HTR-8/SVneo (cell line): ENCODE measurements at regions not wholly inside any gene's neighbourhood (a gene's known extent, or its start where the extent isn't known, plus 50 kb on each side); places are given as distances from the start of the nearest gene placed in this dataset.
"Not testable (repeated sequence)": the region's sequence is repeated elsewhere in the genome, so short reads cannot be mapped to it uniquely, and the experiment has no call there.

ENCODE experiments used
- DNase-seq: peaks from one replicate; pipeline ENCODE4 v3.0.0; 2011; ENCODE audit warnings: low spot score, mixed read lengths; ENCODE audit not compliant: insufficient read length
- FAIRE-seq: peaks from 2 replicates; lab custom pipeline; 2011; peaks lifted over from hg19 to GRCh38; lab: Jason Lieb, UNC

DNA sequence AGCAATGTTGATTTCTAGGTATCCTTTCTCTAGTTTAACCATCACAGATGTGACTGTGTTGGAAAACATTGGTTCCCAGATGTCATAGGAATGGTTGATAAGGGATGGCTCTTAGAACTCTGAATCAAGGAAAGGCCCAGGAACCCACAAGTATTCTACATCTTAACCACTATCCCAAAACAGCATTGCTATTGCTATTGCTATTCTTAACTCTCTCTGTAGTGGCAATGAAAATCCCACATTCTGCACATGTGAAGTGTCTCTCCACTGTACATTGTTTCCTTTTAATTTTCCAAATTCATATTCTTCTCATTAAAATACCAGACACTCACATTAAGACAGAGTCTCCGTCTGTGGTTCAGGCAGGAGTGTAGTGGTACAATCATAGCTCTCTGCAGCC is 420.4 kb upstream of the RUNX1 start:
- DNase-seq = no peak
- FAIRE-seq = no peak

DNA sequence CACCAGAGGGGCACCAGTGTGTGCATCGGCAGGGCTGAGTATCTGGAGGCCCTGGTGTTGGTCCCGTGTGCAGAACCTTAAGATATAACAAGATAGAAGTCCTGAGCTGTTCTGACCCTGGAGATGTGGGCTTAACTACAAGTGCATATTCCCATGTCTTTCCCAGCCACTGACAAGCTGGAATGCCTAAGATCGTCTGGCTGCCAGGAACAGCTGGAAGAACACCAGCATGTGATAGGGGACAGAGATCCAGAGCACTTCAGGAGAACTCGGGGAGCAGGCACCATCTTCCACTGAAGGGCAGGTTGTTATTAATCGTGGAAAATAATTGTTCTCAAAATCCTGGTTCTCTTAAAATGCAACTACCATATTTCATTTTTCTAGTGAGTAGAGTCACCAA is 419.9 kb upstream of the RUNX1 start:
- FAIRE-seq = no peak
- DNase-seq = no peak

DNA sequence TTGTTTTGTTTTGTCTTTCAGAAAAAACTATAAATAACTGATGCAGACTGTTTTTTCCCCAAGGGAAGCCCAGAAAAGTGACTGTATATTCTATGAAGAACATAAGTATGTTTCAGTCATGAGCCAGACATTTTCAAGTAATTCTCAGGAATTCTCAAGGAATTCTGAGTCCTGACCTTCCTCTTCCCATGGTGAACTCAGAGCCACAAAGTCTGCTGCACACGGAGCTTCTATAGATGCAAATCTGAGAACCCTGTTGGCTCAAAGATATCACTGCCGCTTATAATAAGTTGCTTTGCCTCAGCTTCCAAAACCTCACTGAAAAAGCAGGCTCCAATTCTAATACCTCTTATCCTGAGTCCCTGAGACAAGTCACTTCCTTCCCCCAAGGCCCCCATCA is 418.5 kb upstream of the RUNX1 start:
- DNase-seq = no peak
- FAIRE-seq = no peak

DNA sequence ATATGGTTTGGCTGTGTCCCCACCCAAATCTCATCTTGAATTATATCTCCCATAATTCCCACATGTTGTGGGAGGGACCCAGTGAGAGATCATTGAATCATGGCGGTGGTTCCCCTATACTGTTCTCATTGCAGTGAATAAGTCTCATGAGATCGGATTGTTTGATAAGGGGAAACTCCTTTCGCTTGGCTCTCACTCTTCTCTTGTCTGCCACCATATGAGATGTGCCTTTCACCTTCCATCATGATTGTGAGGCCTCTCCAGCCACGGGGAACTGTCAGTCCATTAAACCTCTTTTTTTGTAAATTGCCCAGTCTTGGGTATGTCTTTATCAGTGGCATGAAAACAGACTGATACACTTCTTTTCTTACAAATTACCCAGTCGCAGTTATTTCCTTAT is 417.6 kb upstream of the RUNX1 start:
- not testable (repeated sequence) for FAIRE-seq, DNase-seq

DNA sequence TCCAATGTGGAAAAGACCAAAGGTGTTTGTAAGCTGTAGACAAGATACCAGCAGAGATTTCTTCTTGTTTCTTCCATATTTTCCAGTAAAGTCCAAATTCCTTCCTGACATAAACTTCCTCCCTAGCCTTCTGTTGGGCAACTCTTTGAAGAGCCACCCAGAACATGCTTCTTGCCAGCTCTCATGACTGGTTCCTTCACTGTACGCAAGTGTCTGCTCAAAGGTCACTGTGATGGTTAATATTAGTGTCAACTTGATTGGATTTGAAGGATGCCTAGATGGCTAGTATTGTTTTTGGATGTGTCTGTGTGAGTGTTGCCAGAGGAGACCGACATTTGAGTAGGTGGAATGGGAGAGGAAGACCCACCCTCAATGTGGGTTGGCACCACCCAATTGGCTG is 416.6 kb upstream of the RUNX1 start:
- no peak for FAIRE-seq
- DNase-seq = no peak

DNA sequence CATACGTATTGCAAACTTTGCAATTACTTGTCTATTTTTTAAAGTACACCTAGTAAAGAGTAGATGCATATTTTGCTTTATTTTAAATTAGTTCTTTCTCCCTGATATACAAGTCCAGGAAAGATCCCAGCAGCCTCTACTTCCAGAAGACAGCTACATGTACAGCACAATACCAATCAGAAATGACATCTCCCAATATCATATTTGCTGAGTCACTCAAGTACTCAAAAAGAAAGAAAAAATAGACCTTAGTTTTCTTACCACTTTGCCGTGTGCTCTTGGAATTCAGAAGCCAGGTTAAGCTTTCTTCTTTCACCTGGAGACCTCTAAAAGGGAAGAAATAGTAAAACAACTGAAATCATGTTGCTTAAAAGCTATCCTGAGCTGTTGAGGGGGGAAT is 412.6 kb upstream of the RUNX1 start:
- FAIRE-seq (no peak), DNase-seq (no peak)

DNA sequence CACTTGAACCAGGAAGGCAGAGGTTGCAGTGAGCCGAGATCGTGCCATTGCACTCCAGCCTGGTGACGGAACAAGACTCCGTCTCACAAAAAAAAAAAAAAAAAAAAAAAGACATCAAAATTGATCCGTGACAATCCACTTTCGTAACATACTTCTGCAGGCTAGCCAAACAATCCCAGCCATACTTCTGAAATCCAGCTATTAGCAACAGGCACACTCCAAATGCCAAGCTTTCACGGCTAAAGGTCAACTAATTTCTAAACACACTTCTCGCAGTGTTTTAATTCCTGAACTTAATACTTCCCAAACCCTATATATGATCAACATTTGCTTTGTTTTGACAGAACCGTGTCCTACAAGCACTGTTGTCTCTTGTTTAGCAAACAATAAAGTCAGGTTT is 411.3 kb upstream of the RUNX1 start:
- DNase-seq (no peak), FAIRE-seq (no peak)

DNA sequence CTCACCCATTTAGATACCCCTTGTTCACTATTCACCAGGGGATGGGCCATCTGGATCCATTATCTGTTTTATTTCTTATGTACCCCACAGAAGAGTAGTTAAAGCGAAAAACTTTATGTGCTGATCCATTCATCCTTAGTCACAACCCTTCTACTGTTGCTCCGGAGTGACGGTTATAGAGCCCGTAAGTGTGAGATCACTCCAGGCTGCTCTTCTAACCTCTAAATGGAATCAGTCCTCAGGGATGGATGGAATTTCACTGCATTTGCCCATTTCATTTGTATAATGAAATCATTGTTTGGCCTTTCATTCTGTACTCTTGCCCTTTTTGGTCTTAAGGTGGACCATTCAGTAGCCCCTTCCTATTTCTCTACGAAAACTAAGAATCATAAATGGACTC is 409.3 kb upstream of the RUNX1 start:
- FAIRE-seq (no peak), DNase-seq (no peak)

DNA sequence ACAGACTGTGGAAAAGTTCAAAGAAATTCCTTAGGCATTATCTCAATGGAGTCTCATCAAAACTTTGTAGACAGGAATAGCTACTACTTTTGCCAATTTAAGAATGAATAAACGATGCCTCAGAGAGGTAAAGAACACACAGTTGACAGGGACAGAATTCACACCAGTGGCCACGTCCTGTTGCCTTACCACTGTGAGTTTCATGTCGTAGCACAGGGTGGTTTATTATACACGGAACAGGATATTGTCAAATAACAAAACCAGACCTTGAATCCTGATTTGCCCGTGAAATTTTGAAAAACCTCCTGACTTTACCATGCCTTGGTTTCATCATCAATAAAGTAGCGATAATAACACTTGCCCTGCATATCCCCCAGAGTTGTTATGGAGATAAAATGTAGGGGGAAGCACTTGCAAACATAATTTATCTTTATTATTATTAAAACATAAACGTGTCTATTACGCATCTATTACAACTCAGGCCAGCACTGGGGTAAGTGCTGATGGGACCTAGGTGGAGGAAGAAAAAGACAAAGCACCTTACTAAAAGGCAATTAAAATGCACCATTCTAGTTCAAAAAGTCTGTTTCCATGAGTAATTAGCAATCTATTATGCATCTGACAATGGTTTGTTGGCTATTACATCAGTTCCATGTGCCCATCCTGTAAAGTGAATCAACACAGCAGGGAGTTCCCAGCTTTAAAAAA is 408.1 kb upstream of the RUNX1 start:
- FAIRE-seq (no peak), DNase-seq (no peak)

DNA sequence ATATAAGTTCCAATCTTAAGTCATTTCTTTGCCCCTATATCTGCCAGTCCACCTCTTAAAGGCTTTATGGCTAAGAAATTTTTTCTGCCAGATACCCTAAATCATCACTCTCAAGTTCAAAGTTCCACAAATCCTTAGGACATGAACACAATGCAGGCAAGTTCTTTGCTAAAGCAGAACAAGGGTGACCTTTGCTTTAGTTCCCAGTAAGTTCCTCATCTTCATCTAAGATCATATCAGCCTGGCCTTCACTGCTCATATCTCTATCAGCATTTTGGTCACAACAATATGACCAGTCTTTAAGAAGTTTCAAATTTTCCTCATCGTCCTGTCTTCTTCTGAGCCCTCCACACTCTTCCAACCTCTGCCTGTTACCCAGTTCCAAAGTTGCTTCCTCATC is 402.2 kb upstream of the RUNX1 start:
- DNase-seq = no peak
- no peak for FAIRE-seq

DNA sequence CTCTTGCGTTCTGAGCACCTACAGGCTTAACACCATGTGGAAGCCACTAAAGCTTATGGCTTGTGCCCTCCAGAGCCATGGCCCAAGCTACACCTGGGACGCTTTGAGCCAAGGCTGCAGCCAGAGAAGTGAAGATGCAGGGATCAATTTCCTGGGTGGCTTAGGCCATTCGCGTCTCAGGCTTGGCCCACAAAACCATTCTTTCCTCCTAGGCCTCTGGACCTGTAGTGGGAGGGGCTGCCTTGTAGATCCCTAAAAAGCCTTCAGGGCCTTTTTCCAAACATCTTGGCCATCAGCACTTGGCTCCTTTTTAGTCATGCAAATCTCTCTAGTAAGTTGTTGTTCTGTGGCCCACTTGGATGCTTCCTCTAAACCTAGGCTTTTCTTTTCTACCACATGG is 401.7 kb upstream of the RUNX1 start:
- FAIRE-seq = no peak

DNA sequence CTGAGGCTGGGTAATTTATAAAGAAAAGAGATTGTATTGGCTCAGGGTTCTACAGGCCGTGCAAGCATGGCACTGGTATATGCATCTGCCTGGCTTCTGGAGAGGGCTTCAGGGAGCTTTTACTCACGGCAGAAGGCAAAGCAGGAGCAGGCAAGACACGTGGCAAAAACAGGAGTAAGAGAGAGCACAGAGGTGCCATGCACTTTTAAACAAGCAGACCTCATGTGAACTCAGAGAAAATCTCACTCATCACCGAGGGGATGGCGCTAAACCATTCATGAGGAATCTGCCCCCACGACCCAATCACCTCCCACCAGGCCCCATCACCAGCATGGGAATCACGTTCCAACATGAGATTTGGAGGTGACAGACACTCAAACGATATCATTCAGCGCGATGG is 400.7 kb upstream of the RUNX1 start:
- no peak for FAIRE-seq
- DNase-seq = no peak

More for the DNA sequence above, 401.7 kb upstream of the RUNX1 start:
- no peak for DNase-seq

DNA sequence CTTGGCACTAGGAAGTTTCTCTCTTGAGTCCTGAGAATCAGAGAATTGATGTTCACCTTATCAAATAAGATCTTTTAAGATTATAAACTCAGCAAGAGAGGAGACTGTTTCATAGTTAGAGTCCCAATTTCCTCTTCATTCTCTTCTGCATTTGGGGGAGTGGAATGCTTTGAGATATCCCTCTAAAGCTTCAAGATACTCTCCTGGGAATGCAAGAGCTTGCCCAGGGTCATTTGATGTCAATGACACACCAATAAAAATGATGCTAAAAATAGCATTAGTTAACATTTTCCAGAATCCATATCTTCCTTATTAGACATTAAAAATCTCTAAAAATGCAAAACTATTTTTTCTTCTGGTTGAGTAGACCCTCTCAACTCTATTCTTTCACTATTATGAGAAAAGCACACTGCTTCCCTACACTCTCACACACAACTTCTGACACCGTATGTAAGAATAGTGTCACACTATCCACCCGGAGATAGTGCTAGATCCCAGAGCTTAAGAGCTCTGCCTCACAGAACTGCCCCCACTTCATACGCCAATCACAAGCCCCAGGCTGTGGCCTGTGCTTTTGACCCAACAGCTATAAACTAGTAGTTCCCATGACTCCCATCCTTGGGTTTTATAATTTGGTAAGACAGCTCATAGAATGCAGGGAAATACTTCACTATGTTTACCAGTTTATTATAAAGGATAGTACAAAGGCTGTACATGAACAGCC is 399.9 kb upstream of the RUNX1 start:
- no peak for DNase-seq
- FAIRE-seq = no peak

DNA sequence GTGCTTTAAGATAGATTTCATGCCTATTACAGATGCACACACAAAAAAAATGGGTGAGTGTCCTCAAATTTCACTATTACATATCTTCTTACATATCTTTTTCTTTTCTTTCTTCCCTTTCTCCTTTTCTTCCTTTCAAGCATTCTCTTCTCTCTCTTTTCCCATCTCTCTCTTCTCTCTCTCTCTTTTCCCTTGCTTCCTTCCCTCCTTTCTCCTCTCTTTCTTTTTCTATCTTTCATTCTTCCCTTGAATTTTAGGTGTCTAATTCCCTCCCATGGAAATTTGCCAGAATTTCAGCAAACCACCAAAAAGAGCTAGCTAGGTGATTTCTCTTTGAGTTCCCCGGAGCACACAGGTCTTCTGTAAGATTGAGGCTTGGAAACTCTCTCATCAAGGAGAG is 395.3 kb upstream of the RUNX1 start:
- DNase-seq = no peak
- no peak for FAIRE-seq

DNA sequence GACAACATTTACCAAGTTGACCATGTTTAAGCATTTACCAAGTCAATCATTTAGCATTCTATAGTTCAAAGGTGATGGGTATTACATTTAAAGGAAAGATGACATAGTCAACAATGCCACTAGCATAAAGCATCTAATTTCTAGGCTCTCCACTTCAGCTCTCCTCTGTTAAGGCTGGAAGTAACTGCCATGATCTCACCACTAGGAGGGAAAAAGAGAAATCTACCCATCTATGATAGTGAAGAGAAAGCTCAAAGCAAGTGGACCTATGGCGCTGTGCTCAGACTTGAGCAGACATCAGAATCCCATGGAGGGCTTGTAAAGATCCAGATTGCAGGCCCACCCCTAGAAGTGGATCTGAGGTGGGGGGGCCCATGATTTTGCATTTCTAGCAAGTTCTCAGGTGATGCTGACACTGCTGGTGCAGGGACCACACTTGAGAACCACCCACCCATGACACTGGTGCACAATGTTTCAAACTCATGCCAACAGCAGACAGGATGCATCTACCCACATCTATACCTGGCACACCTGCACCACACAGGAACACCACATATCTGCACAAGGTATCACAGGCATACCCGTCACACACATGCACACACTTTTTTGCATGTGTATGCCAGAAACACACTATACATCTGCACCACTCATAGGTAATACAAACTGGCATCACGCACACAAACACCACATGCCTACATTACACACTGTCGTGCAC is 392.9 kb upstream of the RUNX1 start:
- FAIRE-seq = peak; percentile 80
- DNase-seq = no peak

DNA sequence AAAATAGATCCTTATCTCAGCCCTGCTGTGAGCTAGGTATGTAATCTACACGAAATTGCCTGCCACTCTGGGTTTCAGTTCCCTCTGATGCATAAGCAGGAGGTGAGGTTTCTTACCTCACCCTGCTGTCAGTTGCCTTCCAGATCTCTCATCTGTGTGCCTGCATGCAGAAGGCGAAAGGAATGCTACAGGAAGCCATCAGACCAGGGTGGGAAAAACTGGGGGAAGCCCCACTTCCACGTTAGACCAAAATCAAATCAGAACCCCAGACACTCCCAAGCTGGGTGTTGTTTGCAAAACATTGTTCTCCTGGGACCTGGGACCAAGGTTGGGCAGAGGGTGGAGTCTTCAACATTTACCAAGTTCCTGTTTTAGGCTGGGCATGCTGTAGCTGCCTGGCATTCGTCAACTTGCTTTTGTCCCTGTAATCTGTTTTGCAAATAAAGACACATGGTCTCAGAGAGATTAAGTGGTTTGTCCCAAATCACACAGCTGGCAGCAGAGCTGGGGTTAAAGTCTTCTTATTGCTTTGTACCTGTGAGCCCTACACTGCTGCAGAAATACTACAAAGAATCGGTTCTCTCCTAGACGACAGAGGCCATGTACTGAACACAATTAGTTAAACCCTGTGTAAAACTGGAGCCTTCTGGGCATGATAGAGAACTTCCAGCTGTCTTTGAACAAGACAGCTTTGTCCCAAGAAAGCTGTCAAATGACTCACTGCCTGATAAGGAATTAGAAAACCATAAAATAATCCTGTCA is 389.7 kb upstream of the RUNX1 start:
- DNase-seq = no peak

DNA sequence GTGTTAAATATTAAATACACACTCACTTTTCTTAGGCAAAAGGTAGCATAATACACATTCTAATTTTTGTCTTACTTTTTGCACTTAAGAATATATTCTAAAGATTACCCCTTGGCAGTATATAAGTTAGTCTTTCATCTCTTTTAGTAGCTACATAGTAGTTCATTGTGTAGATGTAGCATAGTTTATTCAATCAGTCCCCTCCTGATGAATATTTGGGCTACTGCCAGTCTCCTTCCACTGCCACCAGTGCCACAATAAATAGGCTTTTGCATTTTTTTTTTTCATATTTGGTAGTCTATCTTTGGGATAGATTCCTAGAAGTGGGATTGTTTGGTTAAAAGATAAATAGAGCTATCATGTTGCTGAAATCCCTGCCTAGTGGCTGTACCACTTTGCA is 388.8 kb upstream of the RUNX1 start:
- DNase-seq = no peak
- no peak for FAIRE-seq

More for the DNA sequence above, 389.7 kb upstream of the RUNX1 start:
- FAIRE-seq = no peak

DNA sequence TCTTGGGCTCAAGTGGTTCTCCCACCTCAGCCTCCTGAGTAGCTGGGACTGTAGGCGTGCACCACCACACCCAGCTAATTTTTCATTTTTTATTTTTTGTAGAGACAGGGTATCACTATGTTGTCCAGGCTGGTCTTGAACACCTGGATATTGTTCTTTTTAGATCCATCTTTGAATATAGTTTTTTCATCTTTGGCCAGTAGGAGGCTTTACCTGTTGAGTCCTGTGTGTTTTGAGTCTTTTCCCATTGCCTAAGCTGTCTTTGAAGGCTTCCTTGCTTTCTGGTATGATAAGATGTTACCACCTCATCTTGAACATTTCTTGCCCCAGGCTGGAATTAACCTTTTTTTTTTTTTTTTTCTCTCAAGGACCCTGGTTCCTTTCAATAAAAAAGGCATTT is 387.8 kb upstream of the RUNX1 start:
- DNase-seq (no peak), FAIRE-seq (no peak)

DNA sequence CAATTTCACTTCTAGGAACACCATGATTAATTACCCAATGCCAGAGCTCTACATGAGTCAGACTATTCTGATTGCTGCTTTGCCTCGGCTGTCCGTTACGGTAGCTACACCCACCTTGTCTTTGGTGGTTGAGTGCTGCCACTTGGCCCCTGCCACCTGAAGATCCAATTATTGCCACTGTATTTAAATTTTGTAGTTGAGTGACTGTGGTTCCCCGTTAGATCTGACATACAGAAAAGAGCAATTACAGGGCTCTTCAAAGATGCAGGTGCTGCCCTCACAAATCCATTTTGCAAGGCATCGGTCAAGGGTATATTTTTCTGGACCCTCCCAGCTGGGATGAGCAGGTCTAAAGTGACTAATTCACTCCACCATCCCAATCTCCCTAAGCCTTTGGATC is 383.5 kb upstream of the RUNX1 start:
- not testable (repeated sequence) for DNase-seq, FAIRE-seq

DNA sequence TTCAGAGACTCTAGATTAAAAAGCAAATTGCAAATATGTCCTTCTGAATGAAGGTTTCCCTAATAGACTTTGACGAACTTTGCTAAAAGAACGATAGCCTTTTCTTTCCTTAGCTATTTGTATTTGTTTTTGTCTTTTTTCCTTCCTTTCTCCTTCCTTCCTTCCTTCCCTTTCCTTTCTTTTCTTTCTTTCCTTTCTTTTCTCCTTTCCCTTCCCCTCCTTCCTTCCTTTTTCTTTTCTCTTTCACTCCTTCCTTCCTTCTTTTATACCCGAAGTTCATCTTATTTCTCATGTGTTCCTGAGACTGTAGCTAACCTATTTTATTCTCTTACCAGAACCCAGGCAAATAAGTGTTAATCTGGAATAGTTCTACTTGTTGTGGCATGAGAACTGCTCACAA is 381.2 kb upstream of the RUNX1 start:
- FAIRE-seq (no peak), DNase-seq (no peak)

DNA sequence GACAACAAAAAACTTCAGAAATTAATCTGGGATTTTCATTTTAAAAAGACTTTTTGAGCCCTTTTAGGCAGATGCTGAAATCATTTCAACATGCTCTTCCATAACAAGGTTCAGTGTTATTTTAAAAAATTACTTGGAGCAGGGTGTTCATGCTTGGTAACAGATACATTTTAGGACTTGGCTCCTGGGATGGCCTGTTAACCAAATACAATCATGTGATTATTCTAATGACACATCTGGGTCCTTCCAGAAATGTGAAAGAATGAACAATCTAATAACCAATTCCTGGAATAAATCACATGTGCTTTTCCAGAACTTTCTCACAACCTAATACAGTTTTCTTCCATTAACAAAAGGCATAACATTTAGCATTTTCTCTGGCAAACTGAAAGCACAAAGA is 379.8 kb upstream of the RUNX1 start:
- FAIRE-seq (no peak), DNase-seq (no peak)
